ENCODE measurements at regions not wholly inside any gene's neighbourhood (a gene's known extent, or its start where the extent isn't known, plus 50 kb on each side); places are given as distances from the start of the nearest gene placed in this dataset.
A peak's percentile ranks its signal among the peaks of the same experiment; 100 is the strongest.
"Not testable (repeated sequence)": the region's sequence is repeated elsewhere in the genome, so short reads cannot be mapped to it uniquely, and the experiment has no call there.

GRCh38 chr6:139711804-139712585 lies 337.5 kb upstream of the CITED2 start:
- peak; percentile 86 for DNase-seq (ENCODE audit: low read depth)

- no peak for DNase-seq (ENCODE audit: low read depth)
Observed at GRCh38 chr6:139710556-139710955, 336.1 kb upstream of the CITED2 start.

- DNase-seq (ENCODE audit: low read depth) = peak; percentile 93
Observed at GRCh38 chr6:139708337-139709199, 334.1 kb upstream of the CITED2 start.

- no peak for DNase-seq (ENCODE audit: low read depth)
Observed at GRCh38 chr6:139706912-139707311, 332.5 kb upstream of the CITED2 start.

- DNase-seq (ENCODE audit: low read depth) = no peak
Observed at GRCh38 chr6:139705284-139705683, 330.8 kb upstream of the CITED2 start.

- no peak for DNase-seq (ENCODE audit: low read depth)
Observed at GRCh38 chr6:139703780-139704179, 329.3 kb upstream of the CITED2 start.

- no peak for DNase-seq (ENCODE audit: low read depth)
Observed at GRCh38 chr6:139702706-139703105, 328.3 kb upstream of the CITED2 start.

GRCh38 chr6:139701695-139702094 lies 327.2 kb upstream of the CITED2 start:
- no peak for DNase-seq (ENCODE audit: low read depth)

- DNase-seq (ENCODE audit: low read depth) = no peak
Observed at GRCh38 chr6:139701003-139701402, 326.6 kb upstream of the CITED2 start.

- DNase-seq (ENCODE audit: low read depth) = no peak
Observed at GRCh38 chr6:139699911-139700310, 325.5 kb upstream of the CITED2 start.

- peak; percentile 14 for DNase-seq (ENCODE audit: low read depth)
Observed at GRCh38 chr6:139699335-139699734, 324.9 kb upstream of the CITED2 start.

- DNase-seq (ENCODE audit: low read depth) = no peak
Observed at GRCh38 chr6:139698526-139699176, 324.2 kb upstream of the CITED2 start.

- not testable (repeated sequence) for DNase-seq (ENCODE audit: low read depth)
Observed at GRCh38 chr6:139697856-139698255, 323.4 kb upstream of the CITED2 start.

GRCh38 chr6:139696991-139697390 lies 322.5 kb upstream of the CITED2 start:
- not testable (repeated sequence) for DNase-seq (ENCODE audit: low read depth)

- no peak for DNase-seq (ENCODE audit: low read depth)
Observed at GRCh38 chr6:139695361-139695760, 320.9 kb upstream of the CITED2 start.

- no peak for DNase-seq (ENCODE audit: low read depth)
Observed at GRCh38 chr6:139693735-139694134, 319.3 kb upstream of the CITED2 start.

GRCh38 chr6:139690007-139690406 lies 315.6 kb upstream of the CITED2 start:
- no peak for DNase-seq (ENCODE audit: low read depth)

GRCh38 chr6:139687055-139687454 lies 312.6 kb upstream of the CITED2 start:
- DNase-seq (ENCODE audit: low read depth) = no peak

- DNase-seq (ENCODE audit: low read depth) = no peak
Observed at GRCh38 chr6:139686308-139686707, 311.9 kb upstream of the CITED2 start.

GRCh38 chr6:139685009-139685408 lies 310.6 kb upstream of the CITED2 start:
- no peak for DNase-seq (ENCODE audit: low read depth)

GRCh38 chr6:139680819-139681218 lies 306.4 kb upstream of the CITED2 start:
- DNase-seq (ENCODE audit: low read depth) = no peak

- DNase-seq (ENCODE audit: low read depth) = no peak
Observed at GRCh38 chr6:139679516-139680179, 305.2 kb upstream of the CITED2 start.
